ENCODE measurements at regions not wholly inside any gene's neighbourhood (a gene's known extent, or its start where the extent isn't known, plus 50 kb on each side); places are given as distances from the start of the nearest gene placed in this dataset.

- no peak for DNase-seq (ENCODE audit: low spot score)
Observed at GRCh38 chr5:119789406-119790117, 160.2 kb downstream of the FAM170A start.

GRCh38 chr5:119792161-119792799 is 162.9 kb downstream of the FAM170A start:
- no peak for DNase-seq (ENCODE audit: low spot score)

- no peak for DNase-seq (ENCODE audit: low spot score)
Observed at GRCh38 chr5:119795768-119796167, 166.4 kb downstream of the FAM170A start.

- no peak for DNase-seq (ENCODE audit: low spot score)
Observed at GRCh38 chr5:119801570-119801969, 172.2 kb downstream of the FAM170A start.

- no peak for DNase-seq (ENCODE audit: low spot score)
Observed at GRCh38 chr5:119808024-119808423, 178.7 kb downstream of the FAM170A start.

- DNase-seq (ENCODE audit: low spot score): no peak
Observed at GRCh38 chr5:119808474-119808873, 179.1 kb downstream of the FAM170A start.

GRCh38 chr5:119810217-119810616 is 180.9 kb downstream of the FAM170A start:
- no peak for DNase-seq (ENCODE audit: low spot score)

GRCh38 chr5:119811458-119811857 is 182.1 kb downstream of the FAM170A start:
- no peak for DNase-seq (ENCODE audit: low spot score)

GRCh38 chr5:119814655-119815054 is 185.3 kb downstream of the FAM170A start:
- no peak for DNase-seq (ENCODE audit: low spot score)

- no peak for DNase-seq (ENCODE audit: low spot score)
Observed at GRCh38 chr5:119816055-119816454, 186.7 kb downstream of the FAM170A start.

- no peak for DNase-seq (ENCODE audit: low spot score)
Observed at GRCh38 chr5:119820016-119820415, 190.7 kb downstream of the FAM170A start.

- DNase-seq (ENCODE audit: low spot score): no peak
Observed at GRCh38 chr5:119820608-119821007, 191.2 kb downstream of the FAM170A start.

- no peak for DNase-seq (ENCODE audit: low spot score)
Observed at GRCh38 chr5:119828541-119828940, 199.2 kb downstream of the FAM170A start.

- no peak for DNase-seq (ENCODE audit: low spot score)
Observed at GRCh38 chr5:119829341-119829740, 200.0 kb downstream of the FAM170A start.

GRCh38 chr5:119833176-119833575 is 203.8 kb downstream of the FAM170A start:
- no peak for DNase-seq (ENCODE audit: low spot score)

GRCh38 chr5:119840175-119840574 is 210.8 kb downstream of the FAM170A start:
- DNase-seq (ENCODE audit: low spot score): no peak

GRCh38 chr5:119852140-119852539 is 222.8 kb downstream of the FAM170A start:
- no peak for DNase-seq (ENCODE audit: low spot score)

- DNase-seq (ENCODE audit: low spot score): no peak
Observed at GRCh38 chr5:119860463-119860862, 231.1 kb downstream of the FAM170A start.

GRCh38 chr5:119862619-119863018 is 233.3 kb downstream of the FAM170A start:
- DNase-seq (ENCODE audit: low spot score): no peak

- no peak for DNase-seq (ENCODE audit: low spot score)
Observed at GRCh38 chr5:119864286-119864685, 234.9 kb downstream of the FAM170A start.

- no peak for DNase-seq (ENCODE audit: low spot score)
Observed at GRCh38 chr5:119873611-119874010, 244.3 kb downstream of the FAM170A start.

GRCh38 chr5:119876522-119876921 is 247.2 kb downstream of the FAM170A start:
- no peak for DNase-seq (ENCODE audit: low spot score)

GRCh38 chr5:119878712-119879111 is 249.4 kb downstream of the FAM170A start:
- DNase-seq (ENCODE audit: low spot score): no peak

GRCh38 chr5:119879446-119879845 is 250.1 kb downstream of the FAM170A start:
- no peak for DNase-seq (ENCODE audit: low spot score)
